GM23248 (cell line): ENCODE measurements at regions not wholly inside any gene's neighbourhood (a gene's known extent, or its start where the extent isn't known, plus 50 kb on each side); places are given as distances from the start of the nearest gene placed in this dataset.

Source experiments
- DNase-seq: peaks from one replicate; pipeline ENCODE4 v3.0.0-alpha.2; 2015
- H2AFZ ChIP-seq: fragments of 200-600 bp; sonication (generic); 2 replicates; pipeline ENCODE4 v1.6.1; 2016; ENCODE audit warnings: antibody characterized with exemption
- H3F3A ChIP-seq: fragments of 200-600 bp; sonication (generic); 2 replicates; pipeline ENCODE4 v1.6.1; 2016; ENCODE audit warnings: mild to moderate bottlenecking, antibody characterized with exemption, mixed run types; ENCODE audit not compliant: insufficient read depth
- H3K27ac ChIP-seq: fragments of 200-600 bp; sonication (generic); 2 replicates; pipeline ENCODE4 v1.5.1; 2016; ENCODE audit warnings: mild to moderate bottlenecking
- H3K27me3 ChIP-seq: fragments of 200-600 bp; sonication (generic); replicated peaks from 2 replicates; pipeline ENCODE4 v1.6.1; 2016; ENCODE audit warnings: mild to moderate bottlenecking; ENCODE audit not compliant: insufficient read depth
- H3K36me3 ChIP-seq: fragments of 200-600 bp; sonication (generic); 2 replicates; pipeline ENCODE4 v1.6.1; 2016; ENCODE audit warnings: low read depth, mild to moderate bottlenecking
- H3K4me1 ChIP-seq: fragments of 200-600 bp; sonication (generic); 2 replicates; pipeline ENCODE4 v1.6.1; 2016; ENCODE audit warnings: mild to moderate bottlenecking; ENCODE audit not compliant: insufficient read depth
- H3K4me2 ChIP-seq: fragments of 200-600 bp; sonication (generic); one replicate; pipeline ENCODE4 v1.6.1; 2016; ENCODE audit warnings: mild to moderate bottlenecking; ENCODE audit not compliant: unreplicated experiment
- H3K4me3 ChIP-seq: fragments of 200-600 bp; sonication (generic); 2 replicates; pipeline ENCODE4 v1.5.1; 2016; ENCODE audit warnings: mild to moderate bottlenecking
- H3K79me2 ChIP-seq: fragments of 200-600 bp; sonication (generic); 2 replicates; pipeline ENCODE4 v1.6.1; 2016; ENCODE audit warnings: mild to moderate bottlenecking; ENCODE audit not compliant: insufficient read depth
- H3K9ac ChIP-seq: fragments of 200-600 bp; sonication (generic); 2 replicates; pipeline ENCODE4 v1.6.1; 2016; ENCODE audit warnings: mild to moderate bottlenecking
- H3K9me2 ChIP-seq: fragments of 200-600 bp; sonication (generic); 2 replicates; pipeline ENCODE4 v1.6.1; 2016; ENCODE audit warnings: mixed run types, mild to moderate bottlenecking, moderate library complexity; ENCODE audit not compliant: insufficient read depth
- H3K9me3 ChIP-seq: fragments of 200-600 bp; sonication (generic); one replicate; pipeline ENCODE4 v1.6.1; 2017; ENCODE audit warnings: low read depth
- H4K20me1 ChIP-seq: fragments of 200-600 bp; sonication (generic); 2 replicates; pipeline ENCODE4 v1.6.0; 2016; ENCODE audit not compliant: insufficient read depth
- EZH2 ChIP-seq: fragments of 200-600 bp; sonication (generic); IDR thresholded peaks from 2 replicates; pipeline ENCODE4 v1.6.1; 2018; ENCODE audit warnings: antibody characterized with exemption, mild to moderate bottlenecking; ENCODE audit not compliant: insufficient read depth, poor library complexity, severe bottlenecking
- EZH2phosphoT487 ChIP-seq: fragments of 200-600 bp; sonication (generic); IDR thresholded peaks from 2 replicates; pipeline ENCODE4 v1.6.1; 2018; ENCODE audit warnings: antibody characterized with exemption, moderate library complexity, mild to moderate bottlenecking, low read depth; ENCODE audit not compliant: insufficient read depth
- WGBS, 2 experiments: methylation state at CpG; one replicate each; pipeline ENCODE4 v1.1.6; 2015 to 2017; ENCODE audit warnings: low lambda C conversion rate in 2 of 2, low coverage in 1 of 2; ENCODE audit errors: missing lambda C conversion rate in 2 of 2; 5-methylcytosine and 5-hydroxymethylcytosine counted together
- in situ Hi-C: fragments of 300-500 bp; cut with MboI; formaldehyde crosslinking; loops from 2 replicates; pipeline ENCODE4 v1.15.0; 2020

GRCh38 chr11:82176365-82176764 is 557.3 kb downstream of the FAM181B start:
- no peak overlapping the region for H3K4me3 ChIP-seq
- no peaks in the 10 kb centered on the region for H3K36me3 ChIP-seq
- no peaks in the 10 kb centered on the region for H3K9me2 ChIP-seq
- no peaks in the 10 kb centered on the region for H3K9me3 ChIP-seq
- H3F3A ChIP-seq: no peaks in the 10 kb centered on the region
- no peaks in the 10 kb centered on the region for H4K20me1 ChIP-seq
- TF ChIP-seq EZH2phosphoT487 (no peak), EZH2 (no peak)
- no peaks in the 10 kb centered on the region for H3K79me2 ChIP-seq
- H3K27me3 ChIP-seq: no peaks in the 10 kb centered on the region
- H3K4me1 ChIP-seq: no peaks in the 10 kb centered on the region
- no peak overlapping the region for H3K27ac ChIP-seq
- WGBS, 2 experiments: 12 to 18% methylated on average over 2 of the region's 2 CpGs
- no peak for DNase-seq
- H2AFZ ChIP-seq: no peak overlapping the region
- H3K4me2 ChIP-seq: no peak overlapping the region
- in situ Hi-C loops: no loop called here
- no peak overlapping the region for H3K9ac ChIP-seq

GRCh38 chr11:82174610-82175009 is 559.1 kb downstream of the FAM181B start:
- 50 to 56% methylated on average over 2 of the region's 2 CpGs for whole genome bisulfite sequencing, 2 experiments
- in situ Hi-C loops: no loop called here
- no peaks in the 10 kb centered on the region for H3K9me3 ChIP-seq

GRCh38 chr11:82146789-82147188 is 586.9 kb downstream of the FAM181B start:
- H3K4me1 ChIP-seq: no peaks in the 10 kb centered on the region

More at GRCh38 chr11:82174610-82175009, 559.1 kb downstream of the FAM181B start:
- H3K9ac ChIP-seq: no peak overlapping the region
- no peaks in the 10 kb centered on the region for H3K27me3 ChIP-seq
- H3K4me2 ChIP-seq: no peak overlapping the region
- no peak overlapping the region for H3K27ac ChIP-seq
- no peaks in the 10 kb centered on the region for H3F3A ChIP-seq
- H3K79me2 ChIP-seq: no peaks in the 10 kb centered on the region
- peak; percentile 6 for DNase-seq
- no peak for TF ChIP-seq EZH2
- TF ChIP-seq EZH2phosphoT487: no peak
- H2AFZ ChIP-seq: no peak overlapping the region
- H4K20me1 ChIP-seq: no peaks in the 10 kb centered on the region
- H3K9me2 ChIP-seq: no peaks in the 10 kb centered on the region
- H3K4me1 ChIP-seq: no peaks in the 10 kb centered on the region
- H3K36me3 ChIP-seq: no peaks in the 10 kb centered on the region
- no peak overlapping the region for H3K4me3 ChIP-seq

GRCh38 chr11:82118946-82119345 is 614.7 kb downstream of the FAM181B start:
- TF ChIP-seq EZH2phosphoT487 (no peak), EZH2 (no peak)
- Histone ChIP-seq H3K9ac (no peak overlapping the region), H3K27ac (no peak overlapping the region), H3F3A (no peaks in the 10 kb centered on the region), H3K36me3 (no peaks in the 10 kb centered on the region), H3K9me2 (no peaks in the 10 kb centered on the region), H3K4me3 (no peak overlapping the region), H3K4me1 (no peaks in the 10 kb centered on the region), H2AFZ (no peak overlapping the region), H4K20me1 (no peaks in the 10 kb centered on the region), H3K79me2 (no peaks in the 10 kb centered on the region), H3K9me3 (no peaks in the 10 kb centered on the region), H3K27me3 (no peaks in the 10 kb centered on the region), H3K4me2 (no peak overlapping the region)
- WGBS, 2 experiments: 20 to 22% methylated on average over 5 of the region's 5 CpGs
- no peak for DNase-seq
- in situ Hi-C loops: no loop called here

More at GRCh38 chr11:82146789-82147188, 586.9 kb downstream of the FAM181B start:
- no peaks in the 10 kb centered on the region for H3K27me3 ChIP-seq
- H3K9me2 ChIP-seq: no peaks in the 10 kb centered on the region
- TF ChIP-seq EZH2 (no peak), EZH2phosphoT487 (no peak)
- in situ Hi-C loops: no loop called here
- H3K4me3 ChIP-seq: no peak overlapping the region
- no peak overlapping the region for H3K27ac ChIP-seq
- H3K9ac ChIP-seq: no peak overlapping the region
- H3F3A ChIP-seq: no peaks in the 10 kb centered on the region
- no peak overlapping the region for H3K4me2 ChIP-seq
- H3K36me3 ChIP-seq: no peaks in the 10 kb centered on the region
- 3 to 4% methylated on average over 2 of the region's 2 CpGs for WGBS, 2 experiments
- DNase-seq: no peak
- no peak overlapping the region for H2AFZ ChIP-seq
- H3K9me3 ChIP-seq: no peaks in the 10 kb centered on the region
- no peaks in the 10 kb centered on the region for H4K20me1 ChIP-seq
- no peaks in the 10 kb centered on the region for H3K79me2 ChIP-seq

- no peak overlapping the region for H3K9ac ChIP-seq
- H3K79me2 ChIP-seq: no peaks in the 10 kb centered on the region
- H4K20me1 ChIP-seq: no peaks in the 10 kb centered on the region
- H3K4me2 ChIP-seq: no peak overlapping the region
- H3K9me2 ChIP-seq: no peaks in the 10 kb centered on the region
- no peaks in the 10 kb centered on the region for H3K4me1 ChIP-seq
- no peaks in the 10 kb centered on the region for H3K9me3 ChIP-seq
- in situ Hi-C loops: no loop called here
- H3K27me3 ChIP-seq: no peaks in the 10 kb centered on the region
- H3K4me3 ChIP-seq: no peak overlapping the region
- H3K36me3 ChIP-seq: no peaks in the 10 kb centered on the region
- H3F3A ChIP-seq: no peaks in the 10 kb centered on the region
- H3K27ac ChIP-seq: no peak overlapping the region
- WGBS, 2 experiments: 15 to 18% methylated on average over 5 of the region's 5 CpGs
- TF ChIP-seq EZH2: no peak
- TF ChIP-seq EZH2phosphoT487: no peak
- H2AFZ ChIP-seq: no peak overlapping the region
- DNase-seq: no peak
Observed at GRCh38 chr11:82117362-82117761, 616.3 kb downstream of the FAM181B start.
